ENCODE measurements at regions not wholly inside any gene's neighbourhood (a gene's known extent, or its start where the extent isn't known, plus 50 kb on each side); places are given as distances from the start of the nearest gene placed in this dataset.

- no peak for TF ChIP-seq POLR2A (IDR thresholded peaks at IDR 0.05; ENCODE audit: low read depth)
- TF ChIP-seq, protein P1, sequence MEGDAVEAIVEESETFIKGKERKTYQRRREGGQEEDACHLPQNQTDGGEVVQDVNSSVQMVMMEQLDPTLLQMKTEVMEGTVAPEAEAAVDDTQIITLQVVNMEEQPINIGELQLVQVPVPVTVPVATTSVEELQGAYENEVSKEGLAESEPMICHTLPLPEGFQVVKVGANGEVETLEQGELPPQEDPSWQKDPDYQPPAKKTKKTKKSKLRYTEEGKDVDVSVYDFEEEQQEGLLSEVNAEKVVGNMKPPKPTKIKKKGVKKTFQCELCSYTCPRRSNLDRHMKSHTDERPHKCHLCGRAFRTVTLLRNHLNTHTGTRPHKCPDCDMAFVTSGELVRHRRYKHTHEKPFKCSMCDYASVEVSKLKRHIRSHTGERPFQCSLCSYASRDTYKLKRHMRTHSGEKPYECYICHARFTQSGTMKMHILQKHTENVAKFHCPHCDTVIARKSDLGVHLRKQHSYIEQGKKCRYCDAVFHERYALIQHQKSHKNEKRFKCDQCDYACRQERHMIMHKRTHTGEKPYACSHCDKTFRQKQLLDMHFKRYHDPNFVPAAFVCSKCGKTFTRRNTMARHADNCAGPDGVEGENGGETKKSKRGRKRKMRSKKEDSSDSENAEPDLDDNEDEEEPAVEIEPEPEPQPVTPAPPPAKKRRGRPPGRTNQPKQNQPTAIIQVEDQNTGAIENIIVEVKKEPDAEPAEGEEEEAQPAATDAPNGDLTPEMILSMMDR (IDR thresholded peaks at IDR 0.05), result no peak
- TF ChIP-seq POLR2AphosphoS5 (IDR thresholded peaks at IDR 0.05), result no peak
Measured at GRCh38 chr1:190904091-190904695, 426.5 kb upstream of the BRINP3 start.
